Sigmoid colon (tissue), 4 donors: ENCODE measurements at regions not wholly inside any gene's neighbourhood (a gene's known extent, or its start where the extent isn't known, plus 50 kb on each side); places are given as distances from the start of the nearest gene placed in this dataset.

Experiments used
- POLR2A ChIP-seq, 2 donors: fragments of 450-650 bp; IDR thresholded peaks; one replicate each; pipeline ENCODE4 v1.6.1; 2016; ENCODE audit warnings: antibody characterized with exemption in 2 of 2, mild to moderate bottlenecking in 2 of 2, moderate library complexity in 2 of 2
- POLR2AphosphoS5 ChIP-seq, 4 donors: sonication (generic); formaldehyde crosslinking; IDR thresholded peaks; one replicate each; pipeline ENCODE4 v1.6.1; 2017; ENCODE audit warnings: antibody characterized with exemption in 4 of 4

GRCh38 chr6:78561015-78561414 is 306.3 kb upstream of the IRAK1BP1 start:
- no peak for TF ChIP-seq POLR2A (IDR thresholded peaks at IDR 0.05)
- no peak for TF ChIP-seq POLR2AphosphoS5 (IDR thresholded peaks at IDR 0.05)
